ENCODE measurements at regions not wholly inside any gene's neighbourhood (a gene's known extent, or its start where the extent isn't known, plus 50 kb on each side); places are given as distances from the start of the nearest gene placed in this dataset.

DNA sequence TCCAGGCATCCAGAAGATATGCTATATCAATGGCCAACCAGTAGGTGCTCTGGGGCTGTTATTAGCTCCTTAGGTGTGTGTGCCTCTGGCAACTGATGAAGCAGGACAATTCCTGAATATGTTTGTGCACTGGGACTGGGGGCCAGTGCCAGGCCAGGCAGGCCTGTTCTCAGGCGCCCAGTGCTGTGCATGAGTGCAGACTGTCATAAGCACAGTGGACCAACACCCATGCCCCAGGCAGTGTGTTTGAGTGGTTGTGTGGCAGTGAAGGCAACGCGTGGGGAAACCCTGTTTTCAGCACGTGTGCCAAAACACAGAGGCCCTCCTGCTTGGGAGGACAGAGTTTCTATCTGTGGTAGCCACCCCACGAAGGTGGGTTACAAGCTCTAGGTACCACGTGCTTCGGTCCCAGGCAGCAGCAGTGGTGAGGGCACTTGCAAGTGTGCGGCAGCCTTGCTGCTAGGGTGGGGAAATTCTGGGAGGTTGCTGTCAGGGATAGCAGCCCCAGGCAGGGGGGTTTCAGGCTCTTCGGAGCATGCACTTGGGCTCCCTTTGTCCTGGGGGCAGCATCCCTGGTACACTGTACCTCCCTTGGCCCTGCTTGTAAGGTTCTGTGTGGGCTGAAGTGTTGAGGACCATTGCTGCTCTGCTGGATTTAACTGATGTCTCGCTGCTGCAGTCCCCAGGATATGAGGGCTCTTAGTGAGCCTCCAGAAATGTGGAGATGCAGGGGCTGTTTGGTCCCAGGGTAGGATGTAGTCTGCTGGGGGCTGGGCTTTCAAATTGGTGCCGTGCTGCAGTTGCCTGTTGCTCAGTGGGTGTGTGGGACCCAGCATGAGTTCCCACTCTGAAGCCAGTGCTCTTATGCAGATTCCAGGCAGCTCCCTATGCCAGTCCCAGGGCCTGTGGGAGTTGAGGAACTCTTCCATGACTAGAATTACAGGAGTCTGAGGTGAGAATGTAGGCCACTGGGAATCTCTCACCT, 280.9 kb downstream of the RPRM start:
- Histone ChIP-seq H3K27me3 (replicated peaks in 1 of 7) (no peaks in the 10 kb centered on the region), H3K27ac (no peak overlapping the region), H3K36me3 (no peaks in the 10 kb centered on the region), H3K9me3 (peaks cover 5 to 45% (median 30%) of the 10 kb centered on the region in 8 donors), H3K4me1 (no peaks in the 10 kb centered on the region), H3K4me3 (no peak overlapping the region)
- DNase-seq = no peak
- intact Hi-C loops (cut with DNase I; ENCODE audit: low total_unique reads) = no loop called here
- TF ChIP-seq POLR2A (IDR thresholded peaks at IDR 0.05) = no peak
- TF ChIP-seq, protein P1, sequence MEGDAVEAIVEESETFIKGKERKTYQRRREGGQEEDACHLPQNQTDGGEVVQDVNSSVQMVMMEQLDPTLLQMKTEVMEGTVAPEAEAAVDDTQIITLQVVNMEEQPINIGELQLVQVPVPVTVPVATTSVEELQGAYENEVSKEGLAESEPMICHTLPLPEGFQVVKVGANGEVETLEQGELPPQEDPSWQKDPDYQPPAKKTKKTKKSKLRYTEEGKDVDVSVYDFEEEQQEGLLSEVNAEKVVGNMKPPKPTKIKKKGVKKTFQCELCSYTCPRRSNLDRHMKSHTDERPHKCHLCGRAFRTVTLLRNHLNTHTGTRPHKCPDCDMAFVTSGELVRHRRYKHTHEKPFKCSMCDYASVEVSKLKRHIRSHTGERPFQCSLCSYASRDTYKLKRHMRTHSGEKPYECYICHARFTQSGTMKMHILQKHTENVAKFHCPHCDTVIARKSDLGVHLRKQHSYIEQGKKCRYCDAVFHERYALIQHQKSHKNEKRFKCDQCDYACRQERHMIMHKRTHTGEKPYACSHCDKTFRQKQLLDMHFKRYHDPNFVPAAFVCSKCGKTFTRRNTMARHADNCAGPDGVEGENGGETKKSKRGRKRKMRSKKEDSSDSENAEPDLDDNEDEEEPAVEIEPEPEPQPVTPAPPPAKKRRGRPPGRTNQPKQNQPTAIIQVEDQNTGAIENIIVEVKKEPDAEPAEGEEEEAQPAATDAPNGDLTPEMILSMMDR (IDR thresholded peaks at IDR 0.05 in 8 of 11, conservative IDR thresholded peaks at IDR 0.05 in 3 of 11) = no peak
- no peak for TF ChIP-seq POLR2AphosphoS5 (IDR thresholded peaks at IDR 0.05)
- 73 to 93% (median 80%) methylated on average over 1 to 11 of the region's 11 CpGs for WGBS, 5 donors

DNA sequence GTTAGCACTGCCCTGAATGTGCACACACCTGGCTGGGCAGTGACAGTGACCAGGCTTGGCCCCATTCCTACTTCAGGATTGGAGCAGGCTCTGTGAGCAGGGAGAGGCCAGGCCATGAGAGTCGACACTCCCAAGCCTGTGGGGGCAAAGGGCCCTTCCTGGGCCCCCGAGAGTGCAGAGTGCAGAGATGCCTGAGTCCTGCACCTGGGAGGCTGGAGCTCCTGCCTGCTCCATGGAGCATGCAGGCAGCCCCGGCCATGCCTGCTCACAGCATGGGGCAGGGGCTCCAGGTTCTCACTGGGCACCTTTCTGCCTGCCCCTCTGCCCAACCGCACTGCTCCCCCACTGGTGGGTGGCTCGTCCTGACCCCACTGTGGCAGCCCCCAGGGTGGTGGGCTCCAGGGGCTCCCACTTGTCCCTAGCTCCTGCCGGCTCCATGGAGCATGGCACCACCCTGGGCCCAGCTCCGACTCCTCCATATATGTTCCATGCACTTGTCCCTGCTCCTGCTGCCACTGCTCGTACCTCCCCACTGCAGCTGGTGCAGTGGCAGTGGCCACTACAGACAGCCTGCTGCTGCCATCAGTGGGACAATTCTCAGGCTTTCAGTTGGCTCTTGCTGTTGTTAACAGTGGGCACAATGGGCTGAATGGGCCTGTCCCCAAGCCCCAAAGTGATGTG, 282.0 kb downstream of the RPRM start:
- Histone ChIP-seq H3K4me1 (no peaks in the 10 kb centered on the region), H3K27me3 (replicated peaks in 1 of 7) (no peaks in the 10 kb centered on the region), H3K27ac (no peak overlapping the region), H3K4me3 (no peak overlapping the region), H3K9me3 (peaks cover 5 to 48% (median 31%) of the 10 kb centered on the region in 8 donors), H3K36me3 (no peaks in the 10 kb centered on the region)
- WGBS, 5 donors = 68 to 89% (median 80%) methylated on average over 5 to 8 of the region's 8 CpGs
- peak; percentile 17 for DNase-seq
- TF ChIP-seq POLR2AphosphoS5 (IDR thresholded peaks at IDR 0.05) (no peak), POLR2A (IDR thresholded peaks at IDR 0.05) (no peak)
- TF ChIP-seq, protein P1 (IDR thresholded peaks at IDR 0.05 in 8 of 11, conservative IDR thresholded peaks at IDR 0.05 in 3 of 11) = no peak
- intact Hi-C loops (cut with DNase I; ENCODE audit: low total_unique reads) = no loop called here

DNA sequence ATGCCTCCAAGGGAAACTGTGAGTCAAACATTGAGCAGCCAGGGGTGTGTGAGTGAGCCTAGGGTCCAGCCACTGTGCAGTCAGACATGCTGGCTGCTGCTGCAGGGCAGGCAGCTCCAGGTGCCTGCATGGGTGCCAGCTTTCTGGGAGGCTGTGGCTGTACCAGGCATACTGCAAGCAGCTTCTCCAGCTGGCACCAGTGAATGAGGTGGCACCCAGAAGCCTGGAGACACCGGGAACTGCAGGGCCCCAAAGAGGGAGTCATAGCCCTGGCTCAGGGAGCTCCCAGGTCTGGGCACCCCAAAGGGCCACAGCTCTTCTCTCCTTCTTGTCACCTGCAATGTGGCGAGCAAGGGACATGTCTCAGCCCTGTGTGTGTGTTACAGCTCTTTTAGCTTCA, 283.2 kb downstream of the RPRM start:
- no peak overlapping the region for H3K4me3 ChIP-seq
- H3K9me3 ChIP-seq = peaks cover 5 to 48% (median 31%) of the 10 kb centered on the region in 8 donors
- peak; percentile 67 for DNase-seq
- intact Hi-C loops (cut with DNase I; ENCODE audit: low total_unique reads) = no loop called here
- no peaks in the 10 kb centered on the region for H3K4me1 ChIP-seq
- no peaks in the 10 kb centered on the region for H3K36me3 ChIP-seq
- H3K27ac ChIP-seq = no peak overlapping the region
- H3K27me3 ChIP-seq (replicated peaks in 1 of 7) = no peaks in the 10 kb centered on the region
- TF ChIP-seq, protein P1 (IDR thresholded peaks at IDR 0.05 in 8 of 11, conservative IDR thresholded peaks at IDR 0.05 in 3 of 11) = no peak
- no peak for TF ChIP-seq POLR2A (IDR thresholded peaks at IDR 0.05)
- no peak for TF ChIP-seq POLR2AphosphoS5 (IDR thresholded peaks at IDR 0.05)
- WGBS, 5 donors = 83 to 94% (median 89%) methylated on average over 1 to 2 of the region's 2 CpGs

Data from spleen (tissue), 11 donors.